Renal pelvis (tissue), 1 donor: ENCODE measurements at regions not wholly inside any gene's neighbourhood (a gene's known extent, or its start where the extent isn't known, plus 50 kb on each side); places are given as distances from the start of the nearest gene placed in this dataset.

Experiments used
- DNase-seq: peaks from one replicate; pipeline ENCODE4 v3.0.0-alpha.2; 2013

GRCh38 chr7:46368871-46369270, 447.8 kb upstream of the IGFBP3 start:
- no peak for DNase-seq

GRCh38 chr7:46366526-46366925, 445.5 kb upstream of the IGFBP3 start:
- DNase-seq: no peak

- no peak for DNase-seq
These were observed 442.6 kb upstream of the IGFBP3 start for GRCh38 chr7:46363688-46364087.

GRCh38 chr7:46360811-46361210, 439.7 kb upstream of the IGFBP3 start:
- no peak for DNase-seq

GRCh38 chr7:46360296-46360695, 439.2 kb upstream of the IGFBP3 start:
- no peak for DNase-seq

GRCh38 chr7:46357851-46358250, 436.8 kb upstream of the IGFBP3 start:
- DNase-seq: no peak

- DNase-seq: no peak
These were observed 436.2 kb upstream of the IGFBP3 start for GRCh38 chr7:46357290-46357689.

- no peak for DNase-seq
These were observed 435.3 kb upstream of the IGFBP3 start for GRCh38 chr7:46356371-46356770.

GRCh38 chr7:46355331-46355730, 434.3 kb upstream of the IGFBP3 start:
- DNase-seq: no peak

- DNase-seq: peak; percentile 77
These were observed 431.2 kb upstream of the IGFBP3 start for GRCh38 chr7:46352004-46352954.

- no peak for DNase-seq
These were observed 428.4 kb upstream of the IGFBP3 start for GRCh38 chr7:46349490-46349889.

GRCh38 chr7:46344533-46344932, 423.5 kb upstream of the IGFBP3 start:
- no peak for DNase-seq

GRCh38 chr7:46343802-46344201, 422.7 kb upstream of the IGFBP3 start:
- no peak for DNase-seq

GRCh38 chr7:46322937-46323336, 401.9 kb upstream of the IGFBP3 start:
- no peak for DNase-seq

- DNase-seq: no peak
These were observed 400.6 kb upstream of the IGFBP3 start for GRCh38 chr7:46321556-46322205.

- DNase-seq: no peak
These were observed 399.9 kb upstream of the IGFBP3 start for GRCh38 chr7:46320956-46321355.

GRCh38 chr7:46319841-46320240, 398.8 kb upstream of the IGFBP3 start:
- no peak for DNase-seq

GRCh38 chr7:46318276-46318675, 397.2 kb upstream of the IGFBP3 start:
- no peak for DNase-seq

- DNase-seq: no peak
These were observed 396.2 kb upstream of the IGFBP3 start for GRCh38 chr7:46317256-46317655.

GRCh38 chr7:46315891-46316290, 394.8 kb upstream of the IGFBP3 start:
- no peak for DNase-seq

GRCh38 chr7:46301677-46302076, 380.6 kb upstream of the IGFBP3 start:
- no peak for DNase-seq

- no peak for DNase-seq
These were observed 376.4 kb upstream of the IGFBP3 start for GRCh38 chr7:46297515-46297914.

GRCh38 chr7:46296526-46296925, 375.5 kb upstream of the IGFBP3 start:
- DNase-seq: no peak
